ENCODE measurements at regions not wholly inside any gene's neighbourhood (a gene's known extent, or its start where the extent isn't known, plus 50 kb on each side); places are given as distances from the start of the nearest gene placed in this dataset.

DNA sequence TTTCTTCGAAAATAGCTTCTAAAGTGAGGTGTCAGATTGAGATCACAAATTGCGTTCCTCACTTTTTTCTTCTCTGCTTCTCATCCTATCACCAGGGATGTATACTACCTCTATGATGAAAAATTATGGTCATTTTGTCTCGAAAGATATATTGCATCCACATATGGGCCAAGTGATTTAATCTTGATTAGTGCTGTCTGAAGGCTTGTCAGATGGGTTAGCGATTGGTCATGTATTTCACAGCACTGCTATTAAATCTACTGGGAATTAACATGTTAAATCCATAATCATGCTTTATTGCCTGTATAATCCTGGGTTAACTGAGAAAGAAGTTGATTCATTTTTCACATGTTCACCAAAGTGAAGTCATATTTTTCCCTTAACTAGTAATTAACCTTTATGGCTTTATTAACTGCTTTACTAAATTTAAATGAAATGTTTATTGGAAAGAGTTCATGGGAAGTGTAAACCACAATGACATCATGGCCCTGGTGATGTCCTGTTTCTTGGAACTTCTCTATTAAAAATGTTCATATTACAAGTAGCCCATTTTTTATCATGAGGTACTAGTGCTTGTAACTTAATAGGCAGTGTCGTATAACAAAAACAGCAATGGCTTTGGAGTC is 193.3 kb downstream of the SMC2 start:
- TF ChIP-seq, protein P1, sequence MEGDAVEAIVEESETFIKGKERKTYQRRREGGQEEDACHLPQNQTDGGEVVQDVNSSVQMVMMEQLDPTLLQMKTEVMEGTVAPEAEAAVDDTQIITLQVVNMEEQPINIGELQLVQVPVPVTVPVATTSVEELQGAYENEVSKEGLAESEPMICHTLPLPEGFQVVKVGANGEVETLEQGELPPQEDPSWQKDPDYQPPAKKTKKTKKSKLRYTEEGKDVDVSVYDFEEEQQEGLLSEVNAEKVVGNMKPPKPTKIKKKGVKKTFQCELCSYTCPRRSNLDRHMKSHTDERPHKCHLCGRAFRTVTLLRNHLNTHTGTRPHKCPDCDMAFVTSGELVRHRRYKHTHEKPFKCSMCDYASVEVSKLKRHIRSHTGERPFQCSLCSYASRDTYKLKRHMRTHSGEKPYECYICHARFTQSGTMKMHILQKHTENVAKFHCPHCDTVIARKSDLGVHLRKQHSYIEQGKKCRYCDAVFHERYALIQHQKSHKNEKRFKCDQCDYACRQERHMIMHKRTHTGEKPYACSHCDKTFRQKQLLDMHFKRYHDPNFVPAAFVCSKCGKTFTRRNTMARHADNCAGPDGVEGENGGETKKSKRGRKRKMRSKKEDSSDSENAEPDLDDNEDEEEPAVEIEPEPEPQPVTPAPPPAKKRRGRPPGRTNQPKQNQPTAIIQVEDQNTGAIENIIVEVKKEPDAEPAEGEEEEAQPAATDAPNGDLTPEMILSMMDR (conservative IDR thresholded peaks at IDR 0.05; ENCODE audit: low read depth, low read length), result no peak
- no peak for DNase-seq (ENCODE audit: low read depth)
- no peak overlapping the region for H3K4me3 ChIP-seq (ENCODE audit: low read depth, low read length)

- H3K4me3 ChIP-seq (ENCODE audit: low read depth, low read length), result no peak overlapping the region
- TF ChIP-seq, protein P1 (conservative IDR thresholded peaks at IDR 0.05; ENCODE audit: low read depth, low read length), result no peak
These were observed 199.8 kb downstream of the SMC2 start for GRCh38 chr9:104293877-104294276.

GRCh38 chr9:104300124-104300523 is 203.9 kb upstream of the OR13F1 start:
- TF ChIP-seq, protein P1 (conservative IDR thresholded peaks at IDR 0.05; ENCODE audit: low read depth, low read length), result no peak
- no peak overlapping the region for H3K4me3 ChIP-seq (ENCODE audit: low read depth, low read length)
- DNase-seq (ENCODE audit: low read depth), result no peak

More at GRCh38 chr9:104293877-104294276, 199.8 kb downstream of the SMC2 start:
- no peak for DNase-seq (ENCODE audit: low read depth)

GRCh38 chr9:104301755-104302154 is 202.3 kb upstream of the OR13F1 start:
- no peak overlapping the region for H3K4me3 ChIP-seq (ENCODE audit: low read depth, low read length)
- DNase-seq (ENCODE audit: low read depth), result no peak
- TF ChIP-seq, protein P1 (conservative IDR thresholded peaks at IDR 0.05; ENCODE audit: low read depth, low read length), result no peak

GRCh38 chr9:104302775-104303174 is 201.3 kb upstream of the OR13F1 start:
- no peak overlapping the region for H3K4me3 ChIP-seq (ENCODE audit: low read depth, low read length)
- DNase-seq (ENCODE audit: low read depth), result no peak
- TF ChIP-seq, protein P1 (conservative IDR thresholded peaks at IDR 0.05; ENCODE audit: low read depth, low read length), result no peak

DNA sequence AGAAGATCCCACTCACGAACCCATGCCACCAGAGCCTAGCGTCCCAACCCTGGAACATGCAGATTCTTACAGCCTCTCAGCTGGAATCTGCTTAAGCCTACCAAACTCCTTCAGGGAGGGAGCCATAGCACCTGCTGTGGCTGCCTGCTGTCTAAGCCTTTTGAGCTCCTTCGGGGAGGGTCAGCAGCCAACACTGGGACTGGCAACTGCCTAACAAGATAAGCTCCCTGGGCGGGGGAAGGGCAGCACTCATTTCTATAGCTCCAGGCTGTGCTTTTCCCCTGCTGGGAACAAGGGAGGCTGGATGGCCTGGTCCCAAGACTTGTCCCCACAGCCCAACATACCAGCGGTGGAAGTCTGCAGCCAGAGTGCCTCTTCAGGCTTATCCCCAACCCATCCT is 199.1 kb upstream of the OR13F1 start:
- H3K4me3 ChIP-seq (ENCODE audit: low read depth, low read length), result no peak overlapping the region
- DNase-seq (ENCODE audit: low read depth), result no peak
- TF ChIP-seq, protein P1 (conservative IDR thresholded peaks at IDR 0.05; ENCODE audit: low read depth, low read length), result no peak
